OCI-LY1 (cell line): ENCODE measurements at regions not wholly inside any gene's neighbourhood (a gene's known extent, or its start where the extent isn't known, plus 50 kb on each side); places are given as distances from the start of the nearest gene placed in this dataset.

Experiments used
- CTCF ChIP-seq: fragments of 200-600 bp; sonication (generic), shearing (Covaris generic); IDR thresholded peaks from 2 replicates; pipeline ENCODE4 v1.5.1; 2017; ENCODE audit warnings: mild to moderate bottlenecking, antibody characterized with exemption, low read length, moderate library complexity, mixed read lengths
- EZH2 ChIP-seq: fragments of 200-600 bp; sonication (generic), shearing (Covaris generic); IDR thresholded peaks from 2 replicates; pipeline ENCODE4 v1.8.0; 2017; ENCODE audit warnings: borderline replicate concordance, mixed run types, mild to moderate bottlenecking, antibody characterized with exemption, low read length, moderate library complexity, mixed read lengths

GRCh38 chr2:185372188-185372587 lies 366.4 kb upstream of the FSIP2 start:
- TF ChIP-seq CTCF (no peak), EZH2 (no peak)
